ENCODE measurements at regions not wholly inside any gene's neighbourhood (a gene's known extent, or its start where the extent isn't known, plus 50 kb on each side); places are given as distances from the start of the nearest gene placed in this dataset.

GRCh38 chr10:131013281-131013912 is 298.1 kb downstream of the TCERG1L start:
- no peak for DNase-seq

- DNase-seq: no peak
These were observed 297.2 kb downstream of the TCERG1L start for GRCh38 chr10:131014271-131014670.

GRCh38 chr10:131015271-131015670 is 296.2 kb downstream of the TCERG1L start:
- DNase-seq: no peak

GRCh38 chr10:131016556-131016955 is 295.0 kb downstream of the TCERG1L start:
- DNase-seq: no peak

GRCh38 chr10:131017566-131018285 is 293.8 kb downstream of the TCERG1L start:
- DNase-seq: no peak

GRCh38 chr10:131018886-131019500 is 292.5 kb downstream of the TCERG1L start:
- no peak for DNase-seq

- no peak for DNase-seq
These were observed 291.8 kb downstream of the TCERG1L start for GRCh38 chr10:131019696-131020095.

- no peak for DNase-seq
These were observed 290.7 kb downstream of the TCERG1L start for GRCh38 chr10:131020775-131021174.

GRCh38 chr10:131021246-131021895 is 290.1 kb downstream of the TCERG1L start:
- no peak for DNase-seq

GRCh38 chr10:131021969-131022368 is 289.6 kb downstream of the TCERG1L start:
- no peak for DNase-seq

- no peak for DNase-seq
These were observed 289.2 kb downstream of the TCERG1L start for GRCh38 chr10:131022369-131022768.

GRCh38 chr10:131022981-131023380 is 288.5 kb downstream of the TCERG1L start:
- DNase-seq: no peak

- DNase-seq: no peak
These were observed 287.0 kb downstream of the TCERG1L start for GRCh38 chr10:131024259-131025131.

GRCh38 chr10:131025333-131025732 is 286.2 kb downstream of the TCERG1L start:
- DNase-seq: no peak

- DNase-seq: no peak
These were observed 284.3 kb downstream of the TCERG1L start for GRCh38 chr10:131027256-131027655.

- no peak for DNase-seq
These were observed 280.2 kb downstream of the TCERG1L start for GRCh38 chr10:131031346-131031745.

- no peak for DNase-seq
These were observed 279.0 kb downstream of the TCERG1L start for GRCh38 chr10:131032329-131033165.

- DNase-seq: no peak
These were observed 278.1 kb downstream of the TCERG1L start for GRCh38 chr10:131033166-131034085.

- no peak for DNase-seq
These were observed 277.1 kb downstream of the TCERG1L start for GRCh38 chr10:131034451-131034850.

- DNase-seq: no peak
These were observed 275.7 kb downstream of the TCERG1L start for GRCh38 chr10:131035779-131036178.

GRCh38 chr10:131038056-131038455 is 273.5 kb downstream of the TCERG1L start:
- no peak for DNase-seq

Measured in COR-L47 (cell line).